Neuronal stem cell (in vitro differentiated cells): ENCODE measurements at regions not wholly inside any gene's neighbourhood (a gene's known extent, or its start where the extent isn't known, plus 50 kb on each side); places are given as distances from the start of the nearest gene placed in this dataset.
A peak's percentile ranks its signal among the peaks of the same experiment; 100 is the strongest.
"Not testable (repeated sequence)": the region's sequence is repeated elsewhere in the genome, so short reads cannot be mapped to it uniquely, and the experiment has no call there.

ENCODE experiments used
- DNase-seq: peaks from one replicate; pipeline ENCODE4 v3.0.0-alpha.2; 2013; ENCODE audit warnings: low spot score
- H2AFZ ChIP-seq: one replicate; pipeline ENCODE4 v1.6.1; 2013; ENCODE audit warnings: mild to moderate bottlenecking, low read length, inconsistent platforms
- H2AK5ac ChIP-seq: 2 replicates; pipeline ENCODE4 v1.6.1; 2013; ENCODE audit warnings: low read depth, mild to moderate bottlenecking, inconsistent platforms, low read length, moderate library complexity, mixed read lengths
- H2BK120ac ChIP-seq: 2 replicates; pipeline ENCODE4 v1.6.1; 2013; ENCODE audit warnings: low read depth, mild to moderate bottlenecking, inconsistent platforms, low read length, moderate library complexity, mixed read lengths
- H2BK12ac ChIP-seq: one replicate; pipeline ENCODE4 v1.6.1; 2013; ENCODE audit warnings: low read length, inconsistent platforms
- H2BK15ac ChIP-seq: 2 replicates; pipeline ENCODE4 v1.6.1; 2013; ENCODE audit warnings: mild to moderate bottlenecking, low read length, inconsistent platforms, mixed read lengths
- H2BK5ac ChIP-seq: one replicate; pipeline ENCODE4 v1.6.1; 2013; ENCODE audit warnings: inconsistent platforms, mild to moderate bottlenecking, low read length, moderate library complexity
- H3K14ac ChIP-seq: one replicate; pipeline ENCODE4 v1.6.1; 2013; ENCODE audit warnings: low read length, inconsistent platforms
- H3K18ac ChIP-seq: 2 replicates; pipeline ENCODE4 v1.6.1; 2013; ENCODE audit warnings: low read length, inconsistent platforms
- H3K23ac ChIP-seq: 2 replicates; pipeline ENCODE4 v1.6.1; 2013; ENCODE audit warnings: low read depth, mild to moderate bottlenecking, mixed read lengths, low read length, inconsistent platforms; ENCODE audit not compliant: poor library complexity
- H3K27ac ChIP-seq: replicated peaks from 3 replicates; pipeline ENCODE4 v1.5.1; 2013; ENCODE audit warnings: low read length, inconsistent platforms
- H3K27me3 ChIP-seq, 3 experiments: 2 replicates each; pipeline ENCODE4 v1.6.1; 2013; ENCODE audit warnings: low read length in 3 of 3, mild to moderate bottlenecking in 2 of 3, inconsistent platforms in 1 of 3, low read depth in 1 of 3, mixed read lengths in 1 of 3, moderate library complexity in 1 of 3; ENCODE audit not compliant: control insufficient read depth in 3 of 3, insufficient read depth in 3 of 3
- H3K36me3 ChIP-seq, 2 donors: replicated peaks in 1 of 2; 2 replicates each; pipeline ENCODE4 v1.6.1; 2013; ENCODE audit warnings: low read length in 2 of 2; ENCODE audit not compliant: control insufficient read depth in 2 of 2, insufficient read depth in 2 of 2
- H3K4ac ChIP-seq: 2 replicates; pipeline ENCODE4 v1.6.1; 2013; ENCODE audit warnings: inconsistent platforms, mild to moderate bottlenecking, low read length, moderate library complexity
- H3K4me1 ChIP-seq, 2 donors: 1 replicate in 1 of 2; 2 replicates in 1 of 2; pipeline ENCODE4 v1.6.1; 2013; ENCODE audit warnings: low read length in 2 of 2, low read depth in 1 of 2; ENCODE audit not compliant: control insufficient read depth in 2 of 2, insufficient read depth in 1 of 2
- H3K4me2 ChIP-seq: one replicate; pipeline ENCODE4 v1.6.1; 2013; ENCODE audit warnings: mild to moderate bottlenecking, low read length, inconsistent platforms; ENCODE audit not compliant: insufficient read depth, poor library complexity, severe bottlenecking
- H3K4me3 ChIP-seq, 2 donors: 2 replicates each; pipeline ENCODE4 v1.5.1; 2013; ENCODE audit warnings: low read length in 2 of 2, mild to moderate bottlenecking in 2 of 2, inconsistent platforms in 1 of 2, moderate library complexity in 1 of 2
- H3K79me1 ChIP-seq: one replicate; pipeline ENCODE4 v1.6.1; 2013; ENCODE audit warnings: low read depth, mild to moderate bottlenecking, inconsistent platforms, low read length, moderate library complexity
- H3K9ac ChIP-seq: one replicate; pipeline ENCODE4 v1.6.1; 2013; ENCODE audit warnings: mild to moderate bottlenecking, low read depth, low read length, inconsistent platforms; ENCODE audit not compliant: poor library complexity
- H3K9me3 ChIP-seq, 2 donors: replicated peaks in 1 of 2; 2 replicates each; pipeline versions ENCODE3 to v1.6.1; 2013; ENCODE audit warnings: low read length in 2 of 2, mild to moderate bottlenecking in 2 of 2, inconsistent platforms in 1 of 2, low read depth in 1 of 2, mixed read lengths in 1 of 2, moderate library complexity in 1 of 2; ENCODE audit not compliant: control insufficient read depth in 2 of 2, insufficient read depth in 1 of 2
- H4K8ac ChIP-seq: one replicate; pipeline ENCODE4 v1.6.1; 2013; ENCODE audit warnings: low read depth, mild to moderate bottlenecking, inconsistent platforms, low read length, moderate library complexity
- H4K91ac ChIP-seq: one replicate; pipeline ENCODE4 v1.6.1; 2013; ENCODE audit warnings: low read length, low read depth, mild to moderate bottlenecking, inconsistent platforms; ENCODE audit not compliant: poor library complexity
- WGBS, 2 donors: extraction: QIAGEN DNeasy Blood & Tissue Kit; methylation state at CpG; one replicate each; pipeline ENCODE4 v1.1.7; 2013; ENCODE audit warnings: missing lambda C conversion rate in 2 of 2, mixed read lengths in 1 of 2; ENCODE audit not compliant: insufficient read length in 2 of 2, insufficient replicate concordance in 1 of 2; ENCODE audit errors: extremely low coverage in 2 of 2; 5-methylcytosine and 5-hydroxymethylcytosine counted together

DNA sequence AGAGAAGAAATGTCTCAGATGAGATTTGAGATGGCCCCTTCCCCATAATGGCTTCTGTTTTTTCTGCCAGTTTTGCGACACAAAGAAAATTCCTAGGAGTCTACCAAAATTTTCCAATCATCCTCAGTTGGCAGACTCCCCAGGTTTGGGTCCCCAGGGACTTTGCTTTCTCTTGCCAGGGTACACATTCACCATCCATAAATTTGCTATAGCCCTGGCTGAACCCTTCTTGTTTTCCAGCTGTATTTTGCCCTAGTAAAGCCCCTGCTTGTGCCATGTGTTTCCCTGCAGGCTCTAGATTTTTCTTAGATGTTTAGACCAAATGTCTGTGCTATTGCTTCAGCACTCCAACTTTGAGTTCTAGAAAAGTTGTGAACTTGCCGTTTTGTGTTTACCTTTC lies 283.2 kb downstream of the ANXA1 start:
- Histone ChIP-seq H3K14ac (no peak overlapping the region), H3K4ac (no peak overlapping the region), H2AK5ac (no peak overlapping the region), H3K4me1 (no peaks in the 10 kb centered on the region), H2BK15ac (no peak overlapping the region), H2BK12ac (no peak overlapping the region), H3K9ac (no peak overlapping the region), H3K4me2 (no peak overlapping the region), H2BK5ac (no peak overlapping the region), H3K18ac (no peak overlapping the region), H3K27me3 (no peaks in the 10 kb centered on the region), H3K36me3 (no peaks in the 10 kb centered on the region), H4K91ac (no peak overlapping the region), H2AFZ (peak overlapping the region; percentile 57), H4K8ac (no peak overlapping the region), H3K4me3 (no peak overlapping the region), H3K79me1 (no peaks in the 10 kb centered on the region), H3K23ac (no peak overlapping the region), H2BK120ac (no peak overlapping the region), H3K27ac (no peak overlapping the region), H3K9me3 (no peaks in the 10 kb centered on the region)
- DNase-seq: no peak
- no CpG with 5 or more reads among the region's 2 CpGs for WGBS, 2 donors

DNA sequence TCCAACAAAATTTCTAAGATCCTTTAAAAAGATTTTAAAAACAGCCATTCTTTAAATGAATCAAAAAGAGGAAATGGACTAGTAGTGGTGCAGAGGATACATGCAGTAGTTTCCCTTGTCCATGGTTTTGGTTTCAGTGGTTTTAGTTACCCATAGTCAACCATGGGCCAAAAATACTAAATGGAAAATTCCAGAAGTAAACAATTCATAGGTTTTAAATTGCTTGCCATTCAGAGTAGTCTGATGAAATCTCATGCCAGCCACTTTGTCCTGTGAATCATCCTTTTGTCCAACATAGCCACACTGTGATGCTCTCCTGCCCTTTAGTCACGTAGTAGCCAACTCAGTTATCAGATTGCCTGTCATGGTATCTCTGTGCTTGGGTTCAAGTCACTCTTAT lies 286.1 kb downstream of the ANXA1 start:
- DNase-seq: no peak

DNA sequence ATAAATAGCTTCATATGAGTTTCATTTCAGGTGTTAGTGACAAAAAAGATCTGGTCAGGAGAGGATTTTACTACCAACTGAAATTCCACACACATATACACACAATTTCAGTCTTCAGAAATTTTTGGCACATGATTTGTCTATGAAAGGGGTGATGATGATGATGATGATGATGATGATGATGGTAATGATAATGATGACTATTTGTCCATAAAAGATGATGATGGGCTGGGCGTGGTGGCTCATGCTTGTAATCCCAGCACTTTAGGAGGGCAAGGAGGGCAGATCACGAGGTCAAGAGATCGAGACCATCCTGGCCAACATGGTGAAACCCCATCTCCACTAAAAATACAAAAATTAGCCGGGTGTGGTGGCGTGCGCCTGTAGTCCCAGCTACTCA lies 288.2 kb downstream of the ANXA1 start:
- H3K9ac ChIP-seq, H3K79me1 ChIP-seq, H3K36me3 ChIP-seq, H3K4me3 ChIP-seq, H3K27me3 ChIP-seq, H3K9me3 ChIP-seq, H3K14ac ChIP-seq, H2AFZ ChIP-seq, H2BK15ac ChIP-seq, H2BK12ac ChIP-seq, DNase-seq, H3K18ac ChIP-seq, H2BK120ac ChIP-seq, H3K4me1 ChIP-seq, H3K23ac ChIP-seq, H2BK5ac ChIP-seq, H2AK5ac ChIP-seq, H3K4me2 ChIP-seq, H4K8ac ChIP-seq, H4K91ac ChIP-seq, H3K27ac ChIP-seq, H3K4ac ChIP-seq: not testable (repeated sequence)
- no CpG with 5 or more reads among the region's 6 CpGs for WGBS, 2 donors

More for the DNA sequence above, 286.1 kb downstream of the ANXA1 start:
- H3K14ac ChIP-seq: no peak overlapping the region
- no peak overlapping the region for H3K18ac ChIP-seq
- H3K79me1 ChIP-seq: no peaks in the 10 kb centered on the region
- no peak overlapping the region for H3K9ac ChIP-seq
- no peak overlapping the region for H3K27ac ChIP-seq
- no CpG with 5 or more reads among the region's 1 CpG for WGBS, 2 donors
- H4K91ac ChIP-seq: no peak overlapping the region
- H3K23ac ChIP-seq: no peak overlapping the region
- H2AK5ac ChIP-seq: no peak overlapping the region
- H3K4me1 ChIP-seq: peaks cover 0 to 8% of the 10 kb centered on the region in 2 donors
- H3K9me3 ChIP-seq: no peaks in the 10 kb centered on the region
- no peak overlapping the region for H3K4me2 ChIP-seq
- no peaks in the 10 kb centered on the region for H3K36me3 ChIP-seq
- H2BK120ac ChIP-seq: no peak overlapping the region
- peak overlapping the region; percentile 41 for H2AFZ ChIP-seq
- H3K27me3 ChIP-seq: no peaks in the 10 kb centered on the region
- H3K4ac ChIP-seq: no peak overlapping the region
- no peak overlapping the region for H2BK12ac ChIP-seq
- H2BK15ac ChIP-seq: no peak overlapping the region
- H2BK5ac ChIP-seq: no peak overlapping the region
- H3K4me3 ChIP-seq: no peak overlapping the region
- no peak overlapping the region for H4K8ac ChIP-seq

DNA sequence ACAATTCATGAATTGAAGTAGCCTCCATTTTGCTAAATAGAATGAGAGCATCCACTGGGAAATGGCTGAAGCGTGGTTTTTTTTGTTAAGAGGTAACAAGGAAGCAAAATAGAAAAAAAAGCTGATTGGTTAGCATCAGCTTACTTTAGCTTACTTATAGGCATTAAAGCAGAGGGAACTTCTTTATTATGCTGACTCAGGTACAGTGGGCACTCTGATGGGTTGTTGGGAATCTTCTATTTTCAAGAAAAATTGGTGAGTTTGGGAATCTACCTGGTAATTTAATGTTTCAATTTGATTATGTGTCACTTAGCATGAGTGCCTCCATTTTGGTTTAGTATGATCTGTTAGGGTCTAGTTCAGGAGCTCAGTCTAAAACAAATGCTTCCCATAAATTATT lies 289.6 kb downstream of the ANXA1 start:
- Histone ChIP-seq H2BK5ac (no peak overlapping the region), H2AFZ (peak overlapping the region; percentile 69), H2BK120ac (no peak overlapping the region), H2BK12ac (no peak overlapping the region), H3K4me3 (no peak overlapping the region), H3K23ac (no peak overlapping the region), H4K91ac (no peak overlapping the region), H3K4me2 (no peak overlapping the region), H2BK15ac (no peak overlapping the region), H4K8ac (no peak overlapping the region), H2AK5ac (no peak overlapping the region), H3K18ac (no peak overlapping the region), H3K9me3 (no peaks in the 10 kb centered on the region), H3K4ac (no peak overlapping the region), H3K14ac (no peak overlapping the region), H3K9ac (no peak overlapping the region), H3K27ac (no peak overlapping the region), H3K36me3 (no peaks in the 10 kb centered on the region), H3K4me1 (peaks cover 0 to 9% of the 10 kb centered on the region in 2 donors), H3K27me3 (no peaks in the 10 kb centered on the region), H3K79me1 (no peaks in the 10 kb centered on the region)
- WGBS, 2 donors: no CpG with 5 or more reads among the region's 1 CpG
- no peak for DNase-seq
